Suprapubic skin (tissue), 4 donors: ENCODE measurements at regions not wholly inside any gene's neighbourhood (a gene's known extent, or its start where the extent isn't known, plus 50 kb on each side); places are given as distances from the start of the nearest gene placed in this dataset.

Source experiments
- DNase-seq, 2 donors: peaks; one replicate each; pipeline ENCODE4 v3.0.0-alpha.2; 2019; ENCODE audit warnings: low spot score in 2 of 2
- H3K27ac ChIP-seq: fragments of 200-600 bp; sonication (generic); one replicate; pipeline ENCODE4 v1.5.1; 2019
- H3K27me3 ChIP-seq: fragments of 200-600 bp; sonication (generic); one replicate; pipeline ENCODE4 v1.5.1; 2019
- H3K36me3 ChIP-seq: fragments of 200-600 bp; sonication (generic); one replicate; pipeline ENCODE4 v1.5.1; 2019
- H3K4me1 ChIP-seq: fragments of 200-600 bp; sonication (generic); one replicate; pipeline ENCODE4 v1.5.1; 2019
- H3K4me3 ChIP-seq: fragments of 200-600 bp; sonication (generic); one replicate; pipeline ENCODE4 v1.5.1; 2019; ENCODE audit warnings: mild to moderate bottlenecking
- H3K9me3 ChIP-seq: fragments of 200-600 bp; sonication (generic); one replicate; pipeline ENCODE4 v1.5.1; 2019
- CTCF ChIP-seq, 2 donors: fragments of 200-600 bp in 1 of 2; fragments of 450-650 bp in 1 of 2; sonication (generic) in 1 of 2; IDR thresholded peaks; one replicate each; pipeline ENCODE4 v1.5.1; 2016 to 2019; ENCODE audit warnings: antibody characterized with exemption in 2 of 2, mild to moderate bottlenecking in 1 of 2, moderate library complexity in 1 of 2
- EP300 ChIP-seq: sonication (generic); formaldehyde crosslinking; IDR thresholded peaks from one replicate; pipeline ENCODE4 v1.6.1; 2017; ENCODE audit warnings: antibody characterized with exemption
- POLR2A ChIP-seq, 2 donors: fragments of 450-650 bp; IDR thresholded peaks; one replicate each; pipeline ENCODE4 v1.6.1; 2017; ENCODE audit warnings: antibody characterized with exemption in 2 of 2, mild to moderate bottlenecking in 2 of 2, moderate library complexity in 2 of 2
- POLR2AphosphoS5 ChIP-seq, 3 donors: sonication (generic); formaldehyde crosslinking; IDR thresholded peaks; one replicate each; pipeline ENCODE4 v1.6.1; 2017; ENCODE audit warnings: antibody characterized with exemption in 3 of 3
- WGBS: methylation state at CpG from one replicate; pipeline ENCODE4 v1.1.5; 2018; 5-methylcytosine and 5-hydroxymethylcytosine counted together

GRCh38 chr17:77454242-77455095 is 313.7 kb downstream of the SEC14L1 start:
- Histone ChIP-seq H3K27me3 (no peaks in the 10 kb centered on the region), H3K9me3 (no peaks in the 10 kb centered on the region), H3K4me3 (peak overlapping the region; percentile 31), H3K36me3 (no peaks in the 10 kb centered on the region), H3K4me1 (peaks cover 100% of the 10 kb centered on the region), H3K27ac (peak overlapping the region; percentile 51)
- WGBS, result 27% methylated on average over 16 of the region's 31 CpGs
- DNase-seq, result no peak
- no peak for TF ChIP-seq CTCF (IDR thresholded peaks at IDR 0.05)
- no peak for TF ChIP-seq POLR2AphosphoS5 (IDR thresholded peaks at IDR 0.05)
- TF ChIP-seq POLR2A (IDR thresholded peaks at IDR 0.05), result no peak
- no peak for TF ChIP-seq EP300

GRCh38 chr17:77455111-77455890 is 314.5 kb downstream of the SEC14L1 start:
- no peak for DNase-seq
- Histone ChIP-seq H3K36me3 (no peaks in the 10 kb centered on the region), H3K4me1 (peaks cover 100% of the 10 kb centered on the region), H3K4me3 (peak overlapping the region; percentile 31), H3K27ac (peak overlapping the region; percentile 51), H3K27me3 (no peaks in the 10 kb centered on the region), H3K9me3 (no peaks in the 10 kb centered on the region)
- WGBS, result 67% methylated on average over 25 of the region's 25 CpGs
- no peak for TF ChIP-seq EP300
- no peak for TF ChIP-seq POLR2AphosphoS5 (IDR thresholded peaks at IDR 0.05)
- TF ChIP-seq CTCF (IDR thresholded peaks at IDR 0.05), result no peak
- TF ChIP-seq POLR2A (IDR thresholded peaks at IDR 0.05), result no peak

GRCh38 chr17:77455891-77456260 is 315.1 kb downstream of the SEC14L1 start:
- 80% methylated on average over 15 of the region's 16 CpGs for WGBS
- Histone ChIP-seq H3K4me3 (peak overlapping the region; percentile 31), H3K27ac (peak overlapping the region; percentile 51), H3K36me3 (no peaks in the 10 kb centered on the region), H3K4me1 (peaks cover 100% of the 10 kb centered on the region), H3K9me3 (no peaks in the 10 kb centered on the region), H3K27me3 (no peaks in the 10 kb centered on the region)
- no peak for TF ChIP-seq POLR2AphosphoS5 (IDR thresholded peaks at IDR 0.05)
- TF ChIP-seq POLR2A (IDR thresholded peaks at IDR 0.05), result no peak
- TF ChIP-seq CTCF (IDR thresholded peaks at IDR 0.05), result no peak
- no peak for TF ChIP-seq EP300
- DNase-seq, result no peak

- Histone ChIP-seq H3K4me3 (no peak overlapping the region), H3K27me3 (no peaks in the 10 kb centered on the region), H3K36me3 (no peaks in the 10 kb centered on the region), H3K4me1 (peaks cover 100% of the 10 kb centered on the region), H3K9me3 (no peaks in the 10 kb centered on the region), H3K27ac (no peak overlapping the region)
- DNase-seq, result no peak
- TF ChIP-seq EP300 (no peak), CTCF (IDR thresholded peaks at IDR 0.05) (no peak), POLR2AphosphoS5 (IDR thresholded peaks at IDR 0.05) (no peak), POLR2A (IDR thresholded peaks at IDR 0.05) (no peak)
- 92% methylated on average over 12 of the region's 18 CpGs for WGBS
Measured at GRCh38 chr17:77456271-77456950, 315.6 kb downstream of the SEC14L1 start.
